Suprapubic skin (tissue), 4 donors: ENCODE measurements at regions not wholly inside any gene's neighbourhood (a gene's known extent, or its start where the extent isn't known, plus 50 kb on each side); places are given as distances from the start of the nearest gene placed in this dataset.

Experiments
- EP300 ChIP-seq: sonication (generic); formaldehyde crosslinking; IDR thresholded peaks from one replicate; pipeline ENCODE4 v1.6.1; 2017; ENCODE audit warnings: antibody characterized with exemption
- POLR2A ChIP-seq, 2 donors: fragments of 450-650 bp; IDR thresholded peaks; one replicate each; pipeline ENCODE4 v1.6.1; 2017; ENCODE audit warnings: antibody characterized with exemption in 2 of 2, mild to moderate bottlenecking in 2 of 2, moderate library complexity in 2 of 2
- POLR2AphosphoS5 ChIP-seq, 3 donors: sonication (generic); formaldehyde crosslinking; IDR thresholded peaks; one replicate each; pipeline ENCODE4 v1.6.1; 2017; ENCODE audit warnings: antibody characterized with exemption in 3 of 3
- TF ChIP-seq, protein P1 (sequence below), 2 donors: fragments of 200-600 bp in 1 of 2; fragments of 450-650 bp in 1 of 2; sonication (generic) in 1 of 2; IDR thresholded peaks; one replicate each; pipeline ENCODE4 v1.5.1; 2016 to 2019; ENCODE audit warnings: antibody characterized with exemption in 2 of 2, mild to moderate bottlenecking in 1 of 2, moderate library complexity in 1 of 2

DNA sequence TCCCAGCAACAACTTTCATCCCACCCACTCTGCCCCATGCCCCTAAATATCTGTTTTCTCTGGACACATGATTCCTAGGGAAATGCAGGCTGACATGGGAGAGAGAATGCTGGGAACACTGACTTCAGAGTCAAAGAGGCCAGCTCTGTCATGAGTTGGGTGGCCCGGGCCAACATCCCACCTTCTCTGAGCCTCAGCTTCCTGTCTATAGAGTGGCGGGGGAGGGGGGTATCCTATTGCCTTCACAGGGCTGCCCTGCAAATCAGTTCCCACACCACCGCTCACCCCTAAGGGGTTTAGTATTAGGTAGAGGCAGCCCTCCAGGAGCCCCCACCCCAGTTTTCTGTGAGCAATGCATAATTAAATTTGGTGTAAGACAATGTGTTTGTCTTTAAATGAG is 175.0 kb upstream of the NCAM1 start:
- TF ChIP-seq EP300 (no peak), POLR2A (IDR thresholded peaks at IDR 0.05) (no peak), POLR2AphosphoS5 (IDR thresholded peaks at IDR 0.05) (no peak)
- TF ChIP-seq, protein P1, sequence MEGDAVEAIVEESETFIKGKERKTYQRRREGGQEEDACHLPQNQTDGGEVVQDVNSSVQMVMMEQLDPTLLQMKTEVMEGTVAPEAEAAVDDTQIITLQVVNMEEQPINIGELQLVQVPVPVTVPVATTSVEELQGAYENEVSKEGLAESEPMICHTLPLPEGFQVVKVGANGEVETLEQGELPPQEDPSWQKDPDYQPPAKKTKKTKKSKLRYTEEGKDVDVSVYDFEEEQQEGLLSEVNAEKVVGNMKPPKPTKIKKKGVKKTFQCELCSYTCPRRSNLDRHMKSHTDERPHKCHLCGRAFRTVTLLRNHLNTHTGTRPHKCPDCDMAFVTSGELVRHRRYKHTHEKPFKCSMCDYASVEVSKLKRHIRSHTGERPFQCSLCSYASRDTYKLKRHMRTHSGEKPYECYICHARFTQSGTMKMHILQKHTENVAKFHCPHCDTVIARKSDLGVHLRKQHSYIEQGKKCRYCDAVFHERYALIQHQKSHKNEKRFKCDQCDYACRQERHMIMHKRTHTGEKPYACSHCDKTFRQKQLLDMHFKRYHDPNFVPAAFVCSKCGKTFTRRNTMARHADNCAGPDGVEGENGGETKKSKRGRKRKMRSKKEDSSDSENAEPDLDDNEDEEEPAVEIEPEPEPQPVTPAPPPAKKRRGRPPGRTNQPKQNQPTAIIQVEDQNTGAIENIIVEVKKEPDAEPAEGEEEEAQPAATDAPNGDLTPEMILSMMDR (IDR thresholded peaks at IDR 0.05), result no peak
